Femur (tissue), 1 donor: ENCODE measurements at regions not wholly inside any gene's neighbourhood (a gene's known extent, or its start where the extent isn't known, plus 50 kb on each side); places are given as distances from the start of the nearest gene placed in this dataset.

Source experiments
- DNase-seq: peaks from one replicate; pipeline ENCODE4 v3.0.0-alpha.2; 2017

GRCh38 chr1:239436286-239436685 lies 49.9 kb downstream of the CHRM3 start:
- DNase-seq = no peak

GRCh38 chr1:239437822-239438221 lies 51.5 kb downstream of the CHRM3 start:
- DNase-seq = no peak

- no peak for DNase-seq
Measured at GRCh38 chr1:239438891-239439290, 52.5 kb downstream of the CHRM3 start.

- no peak for DNase-seq
Measured at GRCh38 chr1:239443361-239443760, 57.0 kb downstream of the CHRM3 start.

GRCh38 chr1:239446611-239447010 lies 60.2 kb downstream of the CHRM3 start:
- no peak for DNase-seq

GRCh38 chr1:239448911-239449310 lies 62.5 kb downstream of the CHRM3 start:
- no peak for DNase-seq

- DNase-seq = no peak
Measured at GRCh38 chr1:239455743-239456142, 69.4 kb downstream of the CHRM3 start.

DNA sequence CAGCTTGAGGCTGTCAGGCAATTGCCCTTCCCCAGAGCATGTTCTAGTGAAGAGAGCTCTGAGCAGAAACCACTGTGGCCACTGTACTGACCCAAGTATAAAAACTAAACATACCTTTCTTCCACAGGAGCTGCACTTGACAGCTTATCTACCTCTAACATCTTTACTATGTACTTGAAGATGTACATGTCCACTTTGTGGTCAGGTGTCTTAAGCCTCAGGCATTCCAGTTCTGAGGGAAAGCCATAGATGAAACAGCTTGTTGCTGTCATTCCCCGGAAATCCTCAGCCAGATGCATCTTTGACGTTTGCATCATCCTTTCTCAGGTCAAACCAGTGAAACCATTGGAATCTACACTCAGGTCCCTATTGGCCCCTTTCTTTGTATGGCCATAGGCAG lies 70.4 kb downstream of the CHRM3 start:
- no peak for DNase-seq

GRCh38 chr1:239457491-239458143 lies 71.2 kb downstream of the CHRM3 start:
- no peak for DNase-seq

- no peak for DNase-seq
Measured at GRCh38 chr1:239458144-239458500, 71.8 kb downstream of the CHRM3 start.

GRCh38 chr1:239467730-239468129 lies 81.4 kb downstream of the CHRM3 start:
- no peak for DNase-seq

DNA sequence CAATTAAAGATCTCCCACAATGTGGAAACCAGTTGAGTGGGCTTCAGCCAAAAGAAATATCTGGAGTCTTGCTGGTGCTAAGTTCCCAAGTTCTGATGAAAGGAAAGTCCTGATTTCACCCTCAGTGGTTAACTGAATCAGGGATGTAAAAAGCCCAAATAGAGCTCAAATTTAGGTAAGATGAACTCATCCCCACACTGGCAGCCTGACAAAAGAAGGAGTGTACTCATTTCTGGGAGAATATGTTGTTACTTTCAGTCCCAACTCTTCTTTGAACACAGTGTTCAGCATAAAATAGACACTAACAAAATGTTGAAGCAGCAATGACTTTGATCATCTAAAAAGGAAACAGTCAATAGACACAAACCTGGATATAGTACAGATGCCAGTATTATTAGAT lies 91.7 kb downstream of the CHRM3 start:
- DNase-seq = no peak

GRCh38 chr1:239483391-239483790 lies 97.0 kb downstream of the CHRM3 start:
- DNase-seq = no peak

GRCh38 chr1:239493811-239494414 lies 107.5 kb downstream of the CHRM3 start:
- no peak for DNase-seq

DNA sequence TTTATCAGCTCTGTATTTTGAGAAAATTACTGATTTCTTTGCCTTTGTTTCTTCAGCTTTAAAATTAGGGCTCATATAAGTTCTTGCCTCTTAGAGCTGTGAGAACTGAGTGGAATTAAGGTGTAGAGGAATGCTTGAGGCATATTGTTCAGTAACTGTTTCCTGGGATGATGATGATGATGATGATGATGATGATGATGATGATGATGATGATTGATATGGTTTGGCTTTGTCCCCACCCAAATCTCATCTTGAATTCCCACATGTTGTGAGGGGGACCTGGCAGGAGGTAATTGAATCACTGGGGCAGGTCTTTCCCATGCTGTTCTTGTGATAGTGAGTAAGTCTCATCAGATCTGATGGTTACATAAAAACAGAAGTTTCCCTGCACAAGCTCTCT lies 118.7 kb downstream of the CHRM3 start:
- no peak for DNase-seq

GRCh38 chr1:239507826-239508225 lies 121.5 kb downstream of the CHRM3 start:
- DNase-seq = no peak

- no peak for DNase-seq
Measured at GRCh38 chr1:239511875-239512274, 125.5 kb downstream of the CHRM3 start.

DNA sequence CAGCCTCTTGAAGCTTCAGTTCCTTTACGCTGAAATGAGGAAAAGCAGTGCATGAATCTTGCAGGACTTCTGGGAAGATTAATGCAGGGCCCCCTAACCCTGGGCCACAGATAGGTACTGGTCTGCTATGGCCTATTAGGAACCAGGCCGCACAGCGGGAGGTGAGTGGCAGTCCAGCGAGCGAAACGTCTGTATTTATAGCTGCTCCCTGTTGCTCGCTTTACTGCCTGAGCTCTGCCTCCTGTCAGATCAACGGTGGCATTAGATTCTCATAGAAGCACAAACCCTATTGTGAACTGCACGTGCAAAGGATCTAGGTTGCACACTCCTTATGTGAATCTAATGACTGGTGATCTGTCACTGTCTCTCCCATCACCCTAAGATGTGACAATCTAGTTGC lies 130.2 kb downstream of the CHRM3 start:
- DNase-seq = no peak

DNA sequence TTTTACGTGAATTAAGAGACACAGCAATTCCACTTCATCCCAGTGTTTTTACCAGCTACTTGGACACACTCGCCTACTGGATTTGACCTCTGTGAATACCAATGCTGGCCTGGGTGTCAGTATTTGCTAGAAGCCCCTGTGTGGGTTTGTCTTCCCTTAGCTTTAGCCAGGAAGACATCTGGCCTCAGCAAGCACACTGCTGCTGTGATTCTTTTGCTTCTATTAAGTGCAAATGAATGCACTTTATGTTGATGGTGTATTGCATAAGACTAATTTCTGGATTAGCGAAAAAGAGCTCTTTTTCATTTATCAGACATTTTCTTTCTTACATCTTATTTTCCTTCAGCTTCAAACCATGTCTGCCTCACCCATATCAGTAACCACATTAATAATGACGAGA lies 140.0 kb downstream of the CHRM3 start:
- no peak for DNase-seq

- no peak for DNase-seq
Measured at GRCh38 chr1:239527051-239527693, 140.8 kb downstream of the CHRM3 start.

GRCh38 chr1:239536165-239536849 lies 149.9 kb downstream of the CHRM3 start:
- DNase-seq = no peak

DNA sequence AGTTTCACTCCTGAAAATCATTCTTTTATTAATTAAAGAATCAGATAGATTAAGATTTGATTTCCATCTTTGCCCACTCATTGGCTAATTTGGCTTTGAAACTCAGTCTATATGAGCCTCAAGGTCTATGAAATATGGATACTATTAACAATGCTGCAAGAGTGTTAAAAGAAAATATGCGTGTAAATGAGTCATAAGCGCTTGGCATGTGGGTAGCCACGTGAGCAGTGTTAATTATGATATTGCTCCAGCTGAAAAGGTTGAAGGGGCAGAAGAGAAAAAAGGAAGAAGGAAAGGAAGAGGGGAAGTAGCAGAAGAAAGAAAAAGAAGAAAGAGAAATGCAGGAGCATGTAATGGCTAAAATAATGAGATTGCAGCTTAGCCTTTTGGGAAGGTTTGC lies 151.4 kb downstream of the CHRM3 start:
- no peak for DNase-seq

GRCh38 chr1:239538239-239538988 lies 152.0 kb downstream of the CHRM3 start:
- DNase-seq = no peak
